SU-DHL-6 (cell line): ENCODE measurements at regions not wholly inside any gene's neighbourhood (a gene's known extent, or its start where the extent isn't known, plus 50 kb on each side); places are given as distances from the start of the nearest gene placed in this dataset.

Experiments
- H2AFZ ChIP-seq: fragments of 200-600 bp; sonication (generic); 2 replicates; pipeline ENCODE4 v1.6.1; 2014; ENCODE audit warnings: low read depth, mild to moderate bottlenecking, moderate library complexity, mixed read lengths, antibody characterized with exemption, low read length; ENCODE audit not compliant: severe bottlenecking
- H3F3A ChIP-seq: fragments of 200-600 bp; shearing (Covaris generic); 2 replicates; pipeline ENCODE4 v1.6.0; 2016; ENCODE audit warnings: antibody characterized with exemption, mild to moderate bottlenecking; ENCODE audit not compliant: insufficient read depth
- H3K27ac ChIP-seq: fragments of 200-600 bp; sonication (generic); 2 replicates; pipeline ENCODE4 v1.5.1; 2016; ENCODE audit warnings: low read depth, mild to moderate bottlenecking, low read length, moderate library complexity, mixed read lengths
- H3K27me3 ChIP-seq: fragments of 200-600 bp; sonication (generic), shearing (Covaris generic); 2 replicates; pipeline ENCODE4 v1.6.0; 2014; ENCODE audit warnings: mild to moderate bottlenecking, low read length
- H3K36me3 ChIP-seq: fragments of 200-600 bp; sonication (generic); 2 replicates; pipeline ENCODE4 v1.6.1; 2014; ENCODE audit warnings: mild to moderate bottlenecking, low read length, mixed read lengths
- H3K4me2 ChIP-seq: fragments of 300-600, 200-600 bp; shearing (Covaris generic), sonication (generic); 2 replicates; pipeline ENCODE4 v1.6.0; 2014; ENCODE audit warnings: low read length, low read depth, mild to moderate bottlenecking; ENCODE audit not compliant: poor library complexity, severe bottlenecking
- H3K4me3 ChIP-seq: fragments of 200-600 bp; sonication (generic); 2 replicates; pipeline ENCODE4 v1.5.1; 2014; ENCODE audit warnings: antibody characterized with exemption, low read length, mild to moderate bottlenecking, mixed read lengths; ENCODE audit not compliant: insufficient read depth, poor library complexity, severe bottlenecking
- H3K79me2 ChIP-seq: fragments of 200-600 bp; sonication (generic); 2 replicates; pipeline ENCODE4 v1.6.1; 2014; ENCODE audit warnings: mild to moderate bottlenecking, low read length, moderate library complexity; ENCODE audit not compliant: insufficient read depth
- H3K9ac ChIP-seq: fragments of 200-600 bp; sonication (generic); 2 replicates; pipeline ENCODE4 v1.7.0; 2014; ENCODE audit warnings: mild to moderate bottlenecking, low read length
- H3K9me2 ChIP-seq: fragments of 200-600 bp; sonication (generic); replicated peaks from 2 replicates; pipeline ENCODE4 v1.6.1; 2014; ENCODE audit warnings: low read length; ENCODE audit not compliant: insufficient read depth
- H3K9me3 ChIP-seq: fragments of 200-600 bp; sonication (generic); 2 replicates; pipeline ENCODE4 v1.6.1; 2014; ENCODE audit warnings: low read length, mixed read lengths; ENCODE audit not compliant: insufficient read depth
- H4K20me1 ChIP-seq: fragments of 200-600 bp; sonication (generic); 2 replicates; pipeline ENCODE4 v1.6.1; 2014; ENCODE audit warnings: low read depth, mild to moderate bottlenecking, antibody characterized with exemption, low read length, moderate library complexity, mixed read lengths
- EZH2phosphoT487 ChIP-seq: fragments of 200-600 bp; sonication (generic), shearing (Covaris generic); conservative IDR thresholded peaks from 2 replicates; pipeline ENCODE4 v1.6.1; 2018; ENCODE audit warnings: mild to moderate bottlenecking, antibody characterized with exemption, low read length, moderate library complexity, mixed read lengths
- TF ChIP-seq, protein P1 (sequence below): fragments of 200-600 bp; sonication (generic); IDR thresholded peaks from one replicate; pipeline ENCODE4 v1.5.1; 2017; ENCODE audit warnings: antibody characterized with exemption, mild to moderate bottlenecking, low read length, moderate library complexity; ENCODE audit not compliant: insufficient read depth, poor library complexity, severe bottlenecking

DNA sequence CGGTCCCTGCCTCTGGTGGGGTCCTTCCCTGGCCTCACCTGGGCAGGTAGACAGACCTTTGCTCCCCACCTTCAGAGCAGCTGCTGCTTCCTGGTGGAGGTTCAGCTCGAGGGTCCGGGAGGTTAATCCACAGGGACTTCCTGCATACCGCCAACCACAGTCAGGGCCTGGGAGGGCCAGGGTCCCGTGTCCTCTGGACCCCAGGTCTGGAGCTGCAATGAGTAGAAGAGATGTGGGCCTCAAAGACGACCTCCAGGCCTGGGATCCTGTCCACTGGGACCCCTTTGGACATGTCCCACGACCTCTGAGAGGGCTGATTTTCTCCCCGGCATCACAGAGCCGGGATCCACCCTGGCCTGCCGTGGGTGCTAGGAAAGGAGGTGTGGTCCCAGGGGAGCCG, 223.3 kb upstream of the TCERG1L start:
- Histone ChIP-seq H4K20me1 (no peaks in the 10 kb centered on the region), H3K9me3 (no peaks in the 10 kb centered on the region), H3K36me3 (no peaks in the 10 kb centered on the region), H2AFZ (no peak overlapping the region), H3K27ac (no peak overlapping the region), H3K9ac (no peak overlapping the region), H3K4me3 (no peak overlapping the region), H3F3A (no peaks in the 10 kb centered on the region), H3K27me3 (no peaks in the 10 kb centered on the region), H3K4me2 (no peak overlapping the region), H3K9me2 (no peaks in the 10 kb centered on the region), H3K79me2 (no peaks in the 10 kb centered on the region)
- TF ChIP-seq, protein P1, sequence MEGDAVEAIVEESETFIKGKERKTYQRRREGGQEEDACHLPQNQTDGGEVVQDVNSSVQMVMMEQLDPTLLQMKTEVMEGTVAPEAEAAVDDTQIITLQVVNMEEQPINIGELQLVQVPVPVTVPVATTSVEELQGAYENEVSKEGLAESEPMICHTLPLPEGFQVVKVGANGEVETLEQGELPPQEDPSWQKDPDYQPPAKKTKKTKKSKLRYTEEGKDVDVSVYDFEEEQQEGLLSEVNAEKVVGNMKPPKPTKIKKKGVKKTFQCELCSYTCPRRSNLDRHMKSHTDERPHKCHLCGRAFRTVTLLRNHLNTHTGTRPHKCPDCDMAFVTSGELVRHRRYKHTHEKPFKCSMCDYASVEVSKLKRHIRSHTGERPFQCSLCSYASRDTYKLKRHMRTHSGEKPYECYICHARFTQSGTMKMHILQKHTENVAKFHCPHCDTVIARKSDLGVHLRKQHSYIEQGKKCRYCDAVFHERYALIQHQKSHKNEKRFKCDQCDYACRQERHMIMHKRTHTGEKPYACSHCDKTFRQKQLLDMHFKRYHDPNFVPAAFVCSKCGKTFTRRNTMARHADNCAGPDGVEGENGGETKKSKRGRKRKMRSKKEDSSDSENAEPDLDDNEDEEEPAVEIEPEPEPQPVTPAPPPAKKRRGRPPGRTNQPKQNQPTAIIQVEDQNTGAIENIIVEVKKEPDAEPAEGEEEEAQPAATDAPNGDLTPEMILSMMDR: no peak

DNA sequence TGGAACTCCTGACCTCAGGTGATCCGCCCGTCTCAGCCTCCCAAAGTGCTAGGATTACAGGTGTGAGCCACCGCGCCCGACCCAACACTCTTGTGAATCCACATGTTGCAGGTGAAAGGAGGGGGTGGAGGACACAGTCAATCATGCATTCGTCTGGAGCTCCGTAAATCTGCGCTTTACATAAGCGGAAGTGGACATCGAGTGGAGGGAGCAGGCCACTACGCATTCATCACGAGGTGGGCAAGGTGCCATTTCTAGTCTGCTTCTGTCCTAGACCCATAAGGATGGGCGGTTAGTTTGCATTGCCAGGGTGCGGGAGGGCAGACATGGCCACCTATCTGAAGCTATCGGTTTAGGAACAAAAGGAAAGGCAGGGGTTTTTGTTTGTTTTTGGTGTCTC, 225.2 kb upstream of the TCERG1L start:
- no peaks in the 10 kb centered on the region for H4K20me1 ChIP-seq
- no peaks in the 10 kb centered on the region for H3K9me3 ChIP-seq
- H3K9ac ChIP-seq: no peak overlapping the region
- H3K4me3 ChIP-seq: no peak overlapping the region
- no peaks in the 10 kb centered on the region for H3K9me2 ChIP-seq
- H3F3A ChIP-seq: no peaks in the 10 kb centered on the region
- H2AFZ ChIP-seq: no peak overlapping the region
- no peaks in the 10 kb centered on the region for H3K27me3 ChIP-seq
- TF ChIP-seq EZH2phosphoT487: no peak
- TF ChIP-seq, protein P1: no peak
- H3K4me2 ChIP-seq: no peak overlapping the region
- no peak overlapping the region for H3K27ac ChIP-seq
- no peaks in the 10 kb centered on the region for H3K36me3 ChIP-seq
- no peaks in the 10 kb centered on the region for H3K79me2 ChIP-seq

DNA sequence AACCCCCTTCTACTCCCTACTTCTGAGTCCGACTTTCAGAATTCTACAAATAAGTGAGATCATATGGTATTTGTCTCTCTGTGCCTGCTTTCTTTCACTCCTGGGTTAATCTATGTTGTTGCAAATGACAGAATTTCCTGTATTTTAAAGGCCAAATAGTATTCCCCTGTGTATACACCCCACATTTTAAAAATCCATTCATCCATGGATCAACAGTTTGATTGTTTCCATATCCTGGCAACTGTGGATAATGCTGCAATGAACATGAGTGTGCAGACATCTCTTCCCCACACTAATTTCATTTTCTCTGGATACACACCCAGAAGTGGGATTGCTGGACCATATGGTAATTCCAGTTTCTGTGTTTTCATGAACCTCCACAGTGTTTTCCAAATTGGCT, 225.8 kb upstream of the TCERG1L start:
- H3K4me3 ChIP-seq: no peak overlapping the region
- H3K27ac ChIP-seq: no peak overlapping the region
- H4K20me1 ChIP-seq: no peaks in the 10 kb centered on the region
- no peaks in the 10 kb centered on the region for H3K27me3 ChIP-seq
- H3K9me2 ChIP-seq: no peaks in the 10 kb centered on the region
- TF ChIP-seq, protein P1: no peak
- no peak for TF ChIP-seq EZH2phosphoT487
- no peaks in the 10 kb centered on the region for H3K79me2 ChIP-seq
- no peak overlapping the region for H3K9ac ChIP-seq
- no peaks in the 10 kb centered on the region for H3K9me3 ChIP-seq
- no peak overlapping the region for H2AFZ ChIP-seq
- no peak overlapping the region for H3K4me2 ChIP-seq
- H3K36me3 ChIP-seq: no peaks in the 10 kb centered on the region
- H3F3A ChIP-seq: no peaks in the 10 kb centered on the region

DNA sequence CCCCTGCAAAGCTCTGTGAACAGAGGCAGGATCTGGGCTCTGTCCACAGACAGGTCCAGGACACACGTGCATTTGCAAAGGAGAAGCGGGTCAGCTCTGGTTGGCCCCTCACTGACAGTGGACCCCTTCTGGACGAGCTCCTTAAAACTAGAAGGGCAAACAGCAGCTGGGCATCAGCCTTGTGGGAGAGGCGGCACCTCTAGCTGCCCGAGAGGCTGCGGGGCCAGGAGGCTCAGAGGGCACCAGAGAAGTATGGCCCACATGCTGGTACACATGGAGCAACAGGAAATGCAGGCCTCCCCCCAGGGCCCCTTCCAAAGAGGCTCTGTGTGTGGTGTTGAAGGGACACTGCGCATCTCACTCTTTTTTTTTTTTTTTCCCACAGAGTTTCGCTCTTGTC, 233.0 kb upstream of the TCERG1L start:
- H3K9me3 ChIP-seq: no peaks in the 10 kb centered on the region
- H3F3A ChIP-seq: no peaks in the 10 kb centered on the region
- no peak overlapping the region for H3K4me3 ChIP-seq
- H2AFZ ChIP-seq: no peak overlapping the region
- no peaks in the 10 kb centered on the region for H3K27me3 ChIP-seq
- no peaks in the 10 kb centered on the region for H3K9me2 ChIP-seq
- TF ChIP-seq, protein P1: no peak
- no peak for TF ChIP-seq EZH2phosphoT487
- no peak overlapping the region for H3K4me2 ChIP-seq
- H3K36me3 ChIP-seq: no peaks in the 10 kb centered on the region
- H3K9ac ChIP-seq: no peak overlapping the region
- H4K20me1 ChIP-seq: no peaks in the 10 kb centered on the region
- H3K27ac ChIP-seq: no peak overlapping the region
- H3K79me2 ChIP-seq: no peaks in the 10 kb centered on the region
